GM04503 (cell line): ENCODE measurements at regions not wholly inside any gene's neighbourhood (a gene's known extent, or its start where the extent isn't known, plus 50 kb on each side); places are given as distances from the start of the nearest gene placed in this dataset.
"Not testable (repeated sequence)": the region's sequence is repeated elsewhere in the genome, so short reads cannot be mapped to it uniquely, and the experiment has no call there.

Source experiments
- DNase-seq: peaks from one replicate; pipeline ENCODE4 v3.0.0-alpha.2; 2012; ENCODE audit warnings: low read depth

DNA sequence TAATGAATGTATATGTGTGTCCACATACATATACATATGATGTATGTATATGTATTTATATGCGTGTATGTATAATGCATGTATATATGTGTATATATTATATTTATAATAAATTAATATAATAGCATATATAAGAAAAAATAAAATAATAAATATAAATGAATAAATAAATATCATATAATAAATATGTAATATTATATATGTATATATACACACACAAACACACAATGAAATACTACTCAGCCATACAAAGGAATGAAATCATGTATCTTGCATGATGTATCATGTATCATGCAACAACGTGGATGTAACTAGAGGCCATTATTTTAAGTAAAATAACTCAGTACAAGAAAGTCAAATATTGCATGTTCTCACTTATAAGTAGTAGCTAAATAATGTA lies 788.7 kb upstream of the CHORDC1 start:
- no peak for DNase-seq

- no peak for DNase-seq
These were observed 782.6 kb upstream of the CHORDC1 start for GRCh38 chr11:91005458-91005857.

DNA sequence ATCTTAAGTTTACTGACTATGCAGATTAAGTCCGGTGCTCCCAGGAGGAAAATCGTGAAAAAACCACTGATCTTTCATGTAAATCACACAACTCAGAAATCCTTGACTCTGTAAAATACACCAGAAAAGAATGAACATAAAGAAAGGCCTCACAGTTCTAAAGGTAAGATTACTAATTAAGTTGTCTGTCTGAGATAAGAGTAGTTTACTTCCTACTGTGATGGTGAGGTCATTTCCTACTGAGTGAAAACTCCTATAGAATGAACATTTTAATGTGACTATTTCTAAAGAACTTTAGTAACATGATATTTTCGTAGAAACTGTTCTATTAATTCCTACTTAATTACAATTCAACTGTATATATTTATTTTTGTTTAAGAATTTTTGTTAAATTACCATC lies 774.4 kb upstream of the CHORDC1 start:
- no peak for DNase-seq

DNA sequence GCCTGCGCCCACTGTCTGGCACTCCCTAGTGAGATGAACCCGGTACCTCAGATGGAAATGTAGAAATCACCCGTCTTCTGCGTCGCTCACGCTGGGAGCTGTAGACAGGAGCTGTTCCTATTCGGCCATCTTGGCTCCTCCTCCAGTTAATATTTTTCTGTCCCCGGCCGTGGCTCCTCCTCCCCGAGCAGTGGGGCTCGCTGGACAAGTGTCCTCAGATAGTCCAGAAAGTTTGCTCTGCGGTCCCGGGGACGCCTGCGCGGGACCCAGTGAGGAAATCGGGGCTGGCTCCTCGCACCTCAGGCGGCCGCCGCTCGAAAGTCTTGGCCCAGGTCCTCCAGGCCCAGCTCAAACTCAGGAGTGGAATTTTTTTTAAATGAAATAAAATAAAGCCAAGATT lies 749.3 kb upstream of the CHORDC1 start:
- not testable (repeated sequence) for DNase-seq

GRCh38 chr11:90947930-90948329 lies 725.1 kb upstream of the CHORDC1 start:
- DNase-seq: no peak

DNA sequence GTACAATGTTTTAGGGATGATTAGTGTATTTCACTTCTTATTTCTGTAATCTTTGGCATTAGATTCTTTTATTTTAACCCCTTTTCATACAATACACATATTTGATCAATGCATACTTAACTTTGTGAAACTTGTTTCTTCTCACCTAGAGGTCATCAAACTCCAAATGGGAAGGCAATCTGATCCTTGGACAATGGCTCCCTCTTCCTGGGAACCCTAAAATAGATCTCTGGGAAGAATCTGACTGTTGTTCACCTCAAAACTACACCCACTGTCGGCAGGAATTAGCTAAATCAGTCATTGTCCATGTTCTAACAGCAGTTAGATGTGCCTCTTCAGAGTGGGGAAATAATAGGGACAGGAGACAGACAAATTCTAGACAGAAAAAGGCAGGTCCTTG lies 707.4 kb upstream of the CHORDC1 start:
- DNase-seq: no peak

DNA sequence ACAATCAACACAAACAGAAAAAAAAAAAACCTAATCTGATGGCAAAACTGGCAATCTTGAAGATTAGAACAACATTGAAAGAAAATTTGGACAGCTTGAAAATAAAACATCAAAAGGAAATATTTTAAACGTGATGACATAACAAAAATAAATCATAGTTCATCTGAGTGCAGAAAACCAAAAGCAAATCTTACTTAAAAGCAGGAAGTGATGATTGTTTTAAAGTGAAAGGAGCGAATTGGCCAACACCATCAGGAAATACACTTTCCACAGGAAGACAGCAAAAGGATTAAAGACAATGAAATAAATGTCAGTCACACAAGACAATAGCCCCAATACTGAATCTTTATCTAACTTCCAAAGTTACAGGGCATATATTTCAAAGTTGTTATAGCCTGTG lies 696.5 kb upstream of the CHORDC1 start:
- no peak for DNase-seq

DNA sequence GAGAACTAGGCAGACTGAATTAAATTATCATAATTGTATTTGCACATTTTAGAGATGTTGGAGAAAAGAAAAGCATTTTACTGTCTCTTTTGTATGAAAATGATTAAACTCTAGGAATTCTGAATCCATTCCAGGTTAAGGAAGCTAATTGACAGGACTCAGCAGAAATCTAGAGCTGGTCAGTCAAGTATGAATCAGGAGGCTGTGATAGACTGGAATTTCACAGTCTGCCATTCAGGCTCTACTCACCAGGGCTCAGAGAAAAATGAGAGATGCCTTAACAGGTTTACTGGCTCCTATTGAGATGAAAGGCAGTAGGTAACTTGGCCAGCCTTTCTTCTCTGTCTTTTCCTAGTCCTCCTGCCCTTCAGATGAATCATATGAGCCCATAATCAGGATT lies 693.9 kb upstream of the CHORDC1 start:
- no peak for DNase-seq

GRCh38 chr11:90913131-90913668 lies 690.4 kb upstream of the CHORDC1 start:
- DNase-seq: no peak

DNA sequence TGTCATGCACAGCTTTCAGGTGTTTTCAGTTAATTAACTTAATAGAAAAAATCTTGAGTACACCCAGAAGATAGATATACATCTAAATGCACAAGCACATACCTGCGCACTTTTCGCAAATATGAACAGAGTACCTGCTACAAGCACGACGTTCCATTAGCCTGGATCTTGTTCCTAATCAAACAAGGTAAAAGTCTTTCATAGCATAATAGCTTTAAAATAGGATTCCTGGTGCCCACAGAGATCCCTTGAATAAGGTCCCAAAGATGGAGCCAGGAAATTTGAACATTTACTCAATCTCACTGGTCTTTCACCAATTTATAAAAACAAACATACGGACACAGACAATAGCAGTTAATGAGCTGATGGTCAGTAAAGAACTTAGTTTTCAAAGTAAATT lies 689.8 kb upstream of the CHORDC1 start:
- DNase-seq: no peak

- DNase-seq: no peak
These were observed 688.3 kb upstream of the CHORDC1 start for GRCh38 chr11:90911192-90911591.

- no peak for DNase-seq
These were observed 685.2 kb upstream of the CHORDC1 start for GRCh38 chr11:90908074-90908473.

DNA sequence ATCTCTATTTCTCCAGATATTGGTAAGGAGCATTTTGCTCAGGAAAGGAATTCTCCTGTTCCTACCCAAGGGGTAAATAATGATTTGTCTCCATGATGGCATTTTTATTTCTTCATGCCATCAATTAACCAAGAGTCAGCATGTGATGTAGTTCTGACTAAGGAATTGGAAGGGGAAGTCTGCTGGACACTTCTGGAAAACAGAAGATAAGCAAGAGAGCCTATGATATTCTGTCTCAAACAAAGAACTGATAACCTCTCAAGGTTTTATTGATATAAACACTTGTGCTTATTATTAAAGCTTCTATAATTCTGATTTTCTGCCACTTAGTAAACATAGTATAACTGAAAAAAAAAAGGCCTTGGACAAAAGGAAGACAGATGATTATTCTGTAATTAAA lies 673.0 kb upstream of the CHORDC1 start:
- DNase-seq: no peak

- no peak for DNase-seq
These were observed 667.5 kb upstream of the CHORDC1 start for GRCh38 chr11:90890347-90890746.

DNA sequence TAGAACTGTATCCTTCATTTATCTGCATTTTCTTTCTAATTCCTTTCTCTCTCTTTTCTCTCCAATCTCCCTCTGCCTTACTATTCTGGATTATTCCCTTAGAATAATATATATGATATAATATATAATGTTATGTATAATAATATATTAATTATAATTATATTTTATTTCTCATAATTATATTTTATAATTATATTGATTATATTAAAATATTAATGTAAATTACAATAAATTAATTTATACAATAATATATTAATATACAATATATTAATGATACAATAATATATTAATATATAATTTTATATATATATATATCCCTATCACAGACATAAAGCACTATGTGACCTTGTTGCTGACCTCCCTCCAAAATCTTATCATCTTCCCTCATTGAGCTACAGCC lies 661.3 kb upstream of the CHORDC1 start:
- DNase-seq: no peak

DNA sequence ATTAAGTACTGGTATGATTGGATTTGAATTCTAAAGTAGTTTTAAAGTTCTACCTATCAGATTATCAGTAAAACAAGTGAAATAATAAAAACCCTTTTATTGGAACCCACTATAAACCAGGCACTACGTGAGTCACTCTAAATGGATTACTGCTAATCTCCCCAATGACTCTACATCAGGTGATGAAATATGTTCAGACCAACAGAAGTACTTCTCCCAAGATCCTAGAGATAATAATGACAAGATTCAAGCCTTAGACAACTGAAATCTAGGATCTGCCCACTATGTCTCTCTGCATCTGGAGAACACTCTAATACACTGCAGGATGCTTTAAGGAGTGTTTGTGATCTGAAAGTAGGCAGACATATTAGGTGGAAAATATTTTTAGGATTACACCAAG lies 652.1 kb upstream of the CHORDC1 start:
- no peak for DNase-seq

DNA sequence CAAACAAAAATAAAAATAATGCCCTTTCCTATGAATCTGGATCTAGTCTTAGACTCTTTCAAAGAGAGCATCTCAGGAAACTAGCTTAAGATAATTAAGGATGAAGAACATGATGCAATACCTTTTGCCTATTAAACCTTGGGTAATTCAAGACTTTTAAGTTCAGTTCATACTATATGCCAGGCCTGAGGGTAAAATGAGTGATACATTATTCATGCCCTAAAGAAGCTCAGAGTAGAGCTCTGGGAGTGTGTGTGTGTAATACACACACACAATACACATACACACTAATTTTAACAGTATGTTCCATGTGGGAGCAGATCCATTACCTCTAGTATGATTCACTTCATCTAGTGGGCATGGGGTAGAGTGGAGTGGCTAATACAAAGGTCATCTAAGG lies 651.4 kb upstream of the CHORDC1 start:
- no peak for DNase-seq

- DNase-seq: no peak
These were observed 644.6 kb upstream of the CHORDC1 start for GRCh38 chr11:90867416-90867815.

- DNase-seq: no peak
These were observed 633.9 kb upstream of the CHORDC1 start for GRCh38 chr11:90856790-90857189.

DNA sequence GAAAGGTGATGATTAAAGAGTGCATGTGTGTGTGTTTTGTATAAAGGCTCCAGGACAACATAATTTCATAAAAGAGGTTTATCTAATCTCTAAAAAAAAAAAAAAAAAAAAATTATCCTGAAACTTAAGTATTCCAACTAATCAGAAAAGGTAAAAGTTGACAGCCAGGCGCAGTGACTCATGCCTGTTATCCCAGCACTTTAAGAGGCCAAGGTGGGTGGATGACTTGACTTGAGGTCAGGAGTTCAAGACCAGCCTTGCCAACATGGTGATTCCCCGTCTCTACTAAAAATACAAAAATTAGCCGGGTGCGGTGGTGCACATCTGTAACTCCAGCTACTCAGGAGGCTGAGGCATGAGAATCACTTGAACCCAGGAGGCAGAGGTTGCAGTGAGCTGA lies 632.7 kb upstream of the CHORDC1 start:
- DNase-seq: no peak

DNA sequence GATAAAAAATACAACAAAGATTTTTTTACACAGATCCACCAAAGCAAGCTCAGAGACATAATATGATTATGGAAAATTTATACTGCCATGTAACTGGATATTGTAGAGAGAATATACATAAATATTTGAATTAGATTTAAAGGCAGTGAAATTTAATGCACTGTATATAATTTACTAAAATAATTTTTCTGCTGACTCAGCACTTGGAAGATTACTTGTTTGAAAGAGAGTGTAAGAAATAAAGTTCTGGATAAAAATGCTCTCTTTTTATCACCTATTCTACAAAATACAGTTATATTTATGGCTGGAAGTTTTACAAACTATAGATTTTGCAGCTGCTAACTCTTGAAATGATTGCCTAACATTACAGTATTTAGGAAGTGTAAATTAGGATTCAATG lies 628.3 kb upstream of the CHORDC1 start:
- DNase-seq: no peak

- DNase-seq: no peak
These were observed 626.5 kb upstream of the CHORDC1 start for GRCh38 chr11:90849312-90849711.

DNA sequence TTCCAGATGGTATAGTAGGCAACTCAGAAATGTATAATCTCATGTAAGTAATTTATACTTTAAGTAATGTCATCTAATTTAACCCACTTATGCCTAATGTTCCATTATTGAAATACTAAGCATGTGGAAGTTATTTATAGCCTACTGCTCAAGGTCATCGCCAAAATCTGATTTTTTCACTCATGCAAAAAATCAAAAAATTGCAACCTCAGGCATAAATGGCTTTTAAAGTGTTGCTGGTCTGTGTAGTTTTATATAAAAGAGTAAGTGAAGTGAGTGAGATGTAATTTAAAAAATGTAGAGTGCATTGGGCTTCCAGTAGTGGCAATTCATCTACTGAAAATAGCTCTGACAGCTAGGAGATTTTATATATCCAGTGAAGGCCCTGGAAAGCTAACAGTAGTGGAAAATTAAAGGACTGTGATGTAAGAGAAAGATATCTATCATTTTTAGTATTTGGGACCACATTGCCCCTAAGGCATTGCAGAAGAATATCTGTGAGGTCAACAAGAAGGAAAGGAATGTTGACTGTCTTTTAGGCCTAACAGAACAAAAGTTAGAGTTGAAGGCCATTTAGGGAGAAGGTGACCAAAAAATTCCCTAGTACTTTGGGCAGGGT lies 624.5 kb upstream of the CHORDC1 start:
- DNase-seq: no peak

GRCh38 chr11:90846628-90847027 lies 623.8 kb upstream of the CHORDC1 start:
- no peak for DNase-seq

- DNase-seq: no peak
These were observed 623.0 kb upstream of the CHORDC1 start for GRCh38 chr11:90845799-90846198.
